ENCODE measurements at regions not wholly inside any gene's neighbourhood (a gene's known extent, or its start where the extent isn't known, plus 50 kb on each side); places are given as distances from the start of the nearest gene placed in this dataset.
"Not testable (repeated sequence)": the region's sequence is repeated elsewhere in the genome, so short reads cannot be mapped to it uniquely, and the experiment has no call there.

DNA sequence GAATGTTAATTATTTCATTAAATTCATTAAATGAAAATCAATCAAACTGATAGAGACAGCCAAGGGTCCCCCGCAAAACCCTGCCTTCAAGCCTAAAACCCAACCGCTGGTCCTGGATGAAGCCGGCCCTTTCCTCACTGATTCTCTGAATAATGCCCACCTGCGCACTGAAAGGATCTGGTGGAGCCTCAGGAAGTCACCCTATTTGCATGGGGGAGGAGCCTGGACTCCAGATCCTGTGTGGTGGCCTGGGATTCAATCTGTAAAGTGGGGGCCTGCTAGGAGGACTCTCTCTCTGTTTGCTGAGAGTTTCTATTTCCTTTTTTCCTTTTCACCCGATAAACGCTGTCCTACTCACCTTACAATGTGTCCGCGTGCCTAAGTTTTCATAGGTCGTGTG, 97.9 kb upstream of the ADAMTS3 start:
- DNase-seq = no peak

DNA sequence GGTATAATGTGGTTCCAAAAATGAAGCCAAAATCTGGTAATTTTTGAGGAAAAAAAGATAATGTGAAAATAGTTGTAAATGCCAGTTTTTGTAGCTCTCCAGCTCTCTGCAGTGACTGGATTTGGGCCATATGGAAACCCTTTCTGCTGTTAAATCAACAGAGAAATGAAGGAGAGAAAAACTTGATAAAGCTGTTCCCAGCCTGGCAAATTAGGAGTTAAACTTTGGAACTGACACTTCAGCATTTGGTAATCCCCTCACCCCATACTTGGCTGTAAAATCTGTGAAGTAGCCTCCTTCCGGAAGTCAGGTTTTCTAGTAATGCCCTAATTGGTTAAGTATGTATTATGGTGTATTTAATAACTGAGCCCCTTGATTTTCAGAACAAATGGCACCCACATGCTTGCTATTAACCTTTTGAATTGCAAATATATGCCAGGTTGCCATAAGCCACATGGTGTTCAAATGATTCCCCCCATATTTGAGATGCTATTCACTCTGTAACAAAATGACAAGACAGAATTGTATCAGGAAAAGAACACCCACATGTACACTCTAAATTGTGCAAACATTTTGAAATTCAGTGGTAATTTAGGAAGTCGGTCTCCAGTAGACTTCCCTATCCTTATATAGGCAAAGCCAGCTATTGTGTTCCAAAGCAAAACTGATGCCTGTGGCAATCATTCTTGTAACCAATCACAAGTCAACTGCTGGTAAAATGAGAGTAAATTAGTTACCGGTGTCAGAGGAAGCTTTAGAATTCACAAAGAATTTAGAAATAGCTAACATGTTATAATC, 96.3 kb upstream of the ADAMTS3 start:
- no peak for DNase-seq

DNA sequence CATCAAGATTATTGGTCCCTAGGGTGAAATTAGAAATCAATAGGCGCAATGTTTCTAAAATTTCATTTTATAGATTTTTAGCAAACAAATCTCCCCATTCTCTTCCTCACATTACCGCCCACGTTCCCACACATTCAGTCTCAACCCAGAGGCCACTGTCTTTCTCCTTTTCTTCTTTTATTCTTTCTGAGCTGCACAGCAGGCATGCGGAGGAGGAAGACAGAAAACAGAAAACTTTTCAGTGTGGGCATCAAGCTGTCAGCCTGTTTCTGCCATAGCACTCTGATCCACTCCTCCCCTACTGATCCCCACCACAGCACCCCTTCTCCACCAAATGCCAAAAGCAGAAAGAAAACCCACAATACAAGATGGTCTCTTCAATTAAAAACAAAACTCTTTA, 94.8 kb upstream of the ADAMTS3 start:
- DNase-seq = no peak

DNA sequence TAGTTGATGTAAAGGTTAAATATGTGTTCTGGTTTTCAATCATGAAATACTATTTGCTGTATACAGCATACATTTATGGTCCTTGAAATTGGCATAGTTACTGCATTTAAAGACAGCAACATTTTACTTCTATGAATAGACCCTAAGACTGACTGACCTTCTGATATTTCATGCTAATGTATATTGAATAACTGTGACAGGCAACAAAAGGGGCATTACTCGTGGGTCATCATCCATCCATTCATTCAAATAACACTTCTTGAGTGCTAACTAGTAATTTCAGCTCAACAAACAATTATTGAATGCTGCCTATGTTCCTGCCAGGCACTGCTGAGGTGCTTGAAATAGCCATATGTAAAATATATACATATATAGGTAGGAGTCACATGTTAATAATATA, 92.8 kb upstream of the ADAMTS3 start:
- no peak for DNase-seq

GRCh38 chr4:72641611-72642010, 72.6 kb upstream of the ADAMTS3 start:
- no peak for DNase-seq

GRCh38 chr4:72636866-72637265, 67.8 kb upstream of the ADAMTS3 start:
- DNase-seq = not testable (repeated sequence)

GRCh38 chr4:72635931-72636330, 66.9 kb upstream of the ADAMTS3 start:
- DNase-seq = not testable (repeated sequence)

DNA sequence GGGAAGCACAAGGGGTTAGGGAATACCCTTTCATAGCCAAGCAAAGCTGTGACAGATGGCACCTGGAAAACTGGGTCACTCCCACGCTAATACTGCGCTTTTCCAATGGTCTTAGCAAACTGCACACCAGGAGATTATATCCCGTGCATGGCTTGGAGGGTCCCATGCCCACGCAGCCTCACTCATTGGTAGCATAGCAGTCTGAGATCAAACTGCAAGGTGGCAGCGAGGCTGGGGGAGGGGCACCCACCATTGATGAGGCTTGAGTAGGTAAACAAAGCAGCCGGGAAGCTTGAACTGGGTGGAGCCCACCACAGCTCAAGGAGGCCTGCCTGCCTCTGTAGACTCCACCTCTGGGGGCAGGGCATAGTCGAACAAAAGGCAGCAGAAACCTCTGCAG, 63.2 kb upstream of the ADAMTS3 start:
- DNase-seq = not testable (repeated sequence)

DNA sequence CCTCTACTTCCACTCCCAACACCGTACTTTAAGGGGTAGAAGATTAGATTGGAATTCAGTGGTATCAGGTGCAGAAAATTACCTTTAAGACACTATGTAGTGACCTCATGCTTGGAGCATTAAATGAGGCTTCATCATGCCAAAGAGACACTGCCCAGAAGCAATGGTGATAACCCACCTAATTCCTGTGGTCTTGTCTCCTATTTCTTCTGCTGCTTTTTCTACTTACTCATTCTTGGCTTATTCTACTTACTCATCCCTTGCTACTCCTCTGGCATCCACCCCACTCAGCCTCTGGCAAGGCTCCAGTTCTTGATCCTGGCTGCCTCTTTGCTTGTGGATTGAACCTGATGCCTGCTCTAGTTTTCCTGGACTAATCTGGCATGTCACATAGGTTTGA, 62.3 kb upstream of the ADAMTS3 start:
- no peak for DNase-seq

DNA sequence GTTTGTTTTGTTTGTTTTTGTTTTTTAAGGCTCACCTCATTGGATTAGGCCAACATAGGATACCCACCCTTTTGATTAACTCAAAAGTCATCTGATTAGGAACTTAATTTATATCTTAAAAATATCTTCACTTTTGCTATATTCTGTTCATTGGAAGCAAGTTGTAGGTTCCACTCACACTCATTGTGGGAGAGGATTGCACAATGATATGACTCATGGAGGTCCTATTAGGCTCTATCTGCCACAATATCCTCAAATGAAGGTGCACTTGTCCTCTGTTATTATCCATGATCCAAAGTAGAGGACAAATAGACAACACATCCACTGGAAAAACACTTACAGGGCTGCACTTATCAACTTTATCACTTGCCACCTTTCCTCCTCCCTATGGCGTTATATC, 60.5 kb upstream of the ADAMTS3 start:
- no peak for DNase-seq

GRCh38 chr4:72627723-72628122, 58.7 kb upstream of the ADAMTS3 start:
- DNase-seq = no peak

Measured in NCI-H510A treated with DMSO at 0.1 percent for 48 hours (cell line).